A204.1 (cell line): ENCODE measurements at regions not wholly inside any gene's neighbourhood (a gene's known extent, or its start where the extent isn't known, plus 50 kb on each side); places are given as distances from the start of the nearest gene placed in this dataset.
"Not testable (repeated sequence)": the region's sequence is repeated elsewhere in the genome, so short reads cannot be mapped to it uniquely, and the experiment has no call there.

ENCODE experiments used
- FAIRE-seq: peaks from 2 replicates; lab custom pipeline; 2012; peaks lifted over from hg19 to GRCh38; lab: Jason Lieb, UNC

GRCh38 chr12:46084666-46085631, 94.6 kb upstream of the SCAF11 start:
- no peak for FAIRE-seq

- no peak for FAIRE-seq
These were observed 92.3 kb upstream of the SCAF11 start for GRCh38 chr12:46082490-46083200.

- FAIRE-seq: no peak
These were observed 82.9 kb upstream of the SCAF11 start for GRCh38 chr12:46073321-46073720.

GRCh38 chr12:46071769-46072624, 81.6 kb upstream of the SCAF11 start:
- FAIRE-seq: peak; percentile 11

- FAIRE-seq: no peak
These were observed 81.0 kb upstream of the SCAF11 start for GRCh38 chr12:46071335-46071734.

- FAIRE-seq: no peak
These were observed 76.7 kb upstream of the SCAF11 start for GRCh38 chr12:46067094-46067493.

GRCh38 chr12:46065412-46066166, 75.2 kb upstream of the SCAF11 start:
- no peak for FAIRE-seq

- no peak for FAIRE-seq
These were observed 74.2 kb upstream of the SCAF11 start for GRCh38 chr12:46064548-46064947.

GRCh38 chr12:46058697-46059096, 68.3 kb upstream of the SCAF11 start:
- FAIRE-seq: not testable (repeated sequence)

GRCh38 chr12:46050805-46051204, 60.4 kb upstream of the SCAF11 start:
- no peak for FAIRE-seq

GRCh38 chr12:46049665-46050064, 59.3 kb upstream of the SCAF11 start:
- FAIRE-seq: no peak

GRCh38 chr12:46046436-46046835, 56.1 kb upstream of the SCAF11 start:
- FAIRE-seq: no peak

GRCh38 chr12:46043972-46044520, 53.7 kb upstream of the SCAF11 start:
- FAIRE-seq: no peak
